Progenitor cell of endocrine pancreas (in vitro differentiated cells): ENCODE measurements at regions not wholly inside any gene's neighbourhood (a gene's known extent, or its start where the extent isn't known, plus 50 kb on each side); places are given as distances from the start of the nearest gene placed in this dataset.
"Not testable (repeated sequence)": the region's sequence is repeated elsewhere in the genome, so short reads cannot be mapped to it uniquely, and the experiment has no call there.

ENCODE experiments used
- DNase-seq: peaks from one replicate; pipeline ENCODE4 v3.0.0; 2021; ENCODE audit warnings: low spot score; ENCODE audit not compliant: unreplicated experiment
- H3K27ac Mint-ChIP-seq: 2 replicates; pipeline ENCODE4 v1.8.0; 2021; ENCODE audit warnings: mild to moderate bottlenecking, moderate library complexity, mixed read lengths
- H3K27me3 Mint-ChIP-seq: 2 replicates; pipeline ENCODE4 v1.8.0; 2021; ENCODE audit warnings: mixed read lengths
- H3K36me3 Mint-ChIP-seq: 2 replicates; pipeline ENCODE4 v1.8.0; 2022; ENCODE audit warnings: mixed read lengths; ENCODE audit not compliant: insufficient read depth
- H3K4me1 Mint-ChIP-seq: 2 replicates; pipeline ENCODE4 v1.8.0; 2021; ENCODE audit warnings: low read depth, mixed read lengths
- H3K4me3 Mint-ChIP-seq: 2 replicates; pipeline ENCODE4 v1.8.0; 2021; ENCODE audit warnings: low read depth, mild to moderate bottlenecking, moderate library complexity, mixed read lengths
- H3K9me3 Mint-ChIP-seq: 2 replicates; pipeline ENCODE4 v1.8.0; 2021; ENCODE audit warnings: low read depth, mixed read lengths
- TF ChIP-seq, protein P1 (sequence below): fragments of 200-600 bp; sonication (generic); IDR thresholded peaks from one replicate; pipeline ENCODE4 v1.5.0; 2021; ENCODE audit warnings: antibody characterized with exemption, mild to moderate bottlenecking; ENCODE audit not compliant: unreplicated experiment

DNA sequence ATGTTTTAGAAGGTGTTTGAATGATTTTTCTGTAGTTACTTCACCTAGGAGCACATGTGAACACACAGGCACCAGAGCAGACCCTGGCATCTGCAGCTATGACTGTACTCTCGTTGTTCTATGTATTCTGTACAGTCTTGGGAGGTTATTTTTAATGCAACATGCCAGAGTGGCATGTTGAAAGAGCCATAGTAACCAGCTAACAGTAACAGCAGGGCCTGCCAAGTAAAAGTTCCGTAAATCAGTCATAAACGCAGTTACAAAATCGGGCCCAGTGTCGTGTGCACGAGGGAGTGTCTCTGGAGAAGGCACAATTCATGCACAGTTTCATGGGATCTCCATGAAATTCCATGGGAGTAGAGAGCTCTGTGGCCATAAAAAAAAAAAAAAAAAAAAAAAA is 108.3 kb upstream of the CDK6 start:
- H3K4me3 Mint-ChIP-seq, result no peak overlapping the region
- H3K27me3 Mint-ChIP-seq, result peaks cover 3% of the 10 kb centered on the region
- H3K36me3 Mint-ChIP-seq, result no peaks in the 10 kb centered on the region
- no peak overlapping the region for H3K27ac Mint-ChIP-seq
- no peak for DNase-seq
- TF ChIP-seq, protein P1, sequence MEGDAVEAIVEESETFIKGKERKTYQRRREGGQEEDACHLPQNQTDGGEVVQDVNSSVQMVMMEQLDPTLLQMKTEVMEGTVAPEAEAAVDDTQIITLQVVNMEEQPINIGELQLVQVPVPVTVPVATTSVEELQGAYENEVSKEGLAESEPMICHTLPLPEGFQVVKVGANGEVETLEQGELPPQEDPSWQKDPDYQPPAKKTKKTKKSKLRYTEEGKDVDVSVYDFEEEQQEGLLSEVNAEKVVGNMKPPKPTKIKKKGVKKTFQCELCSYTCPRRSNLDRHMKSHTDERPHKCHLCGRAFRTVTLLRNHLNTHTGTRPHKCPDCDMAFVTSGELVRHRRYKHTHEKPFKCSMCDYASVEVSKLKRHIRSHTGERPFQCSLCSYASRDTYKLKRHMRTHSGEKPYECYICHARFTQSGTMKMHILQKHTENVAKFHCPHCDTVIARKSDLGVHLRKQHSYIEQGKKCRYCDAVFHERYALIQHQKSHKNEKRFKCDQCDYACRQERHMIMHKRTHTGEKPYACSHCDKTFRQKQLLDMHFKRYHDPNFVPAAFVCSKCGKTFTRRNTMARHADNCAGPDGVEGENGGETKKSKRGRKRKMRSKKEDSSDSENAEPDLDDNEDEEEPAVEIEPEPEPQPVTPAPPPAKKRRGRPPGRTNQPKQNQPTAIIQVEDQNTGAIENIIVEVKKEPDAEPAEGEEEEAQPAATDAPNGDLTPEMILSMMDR, result no peak
- H3K4me1 Mint-ChIP-seq, result no peaks in the 10 kb centered on the region
- no peaks in the 10 kb centered on the region for H3K9me3 Mint-ChIP-seq

DNA sequence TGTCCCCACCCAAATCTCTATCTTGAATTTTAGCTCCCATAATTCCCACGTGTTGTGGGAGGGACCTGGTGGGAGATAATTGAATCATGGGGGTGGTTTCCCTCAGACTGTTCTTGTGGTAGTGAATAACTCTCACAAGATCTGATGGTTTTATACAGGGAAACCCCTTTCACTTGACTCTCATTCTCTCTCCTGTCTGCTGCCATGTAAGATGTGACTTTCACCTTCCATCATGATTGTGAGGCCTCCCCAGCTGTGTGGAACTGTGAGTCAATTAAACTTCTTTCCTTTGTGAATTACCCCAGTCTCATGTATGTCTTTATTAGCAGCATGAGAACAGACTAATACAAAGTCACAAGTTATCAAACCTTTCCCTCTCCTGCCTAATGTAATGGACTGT is 106.3 kb upstream of the CDK6 start:
- not testable (repeated sequence) for H3K27me3 Mint-ChIP-seq, DNase-seq, H3K4me1 Mint-ChIP-seq, H3K36me3 Mint-ChIP-seq, H3K27ac Mint-ChIP-seq, H3K4me3 Mint-ChIP-seq, H3K9me3 Mint-ChIP-seq

DNA sequence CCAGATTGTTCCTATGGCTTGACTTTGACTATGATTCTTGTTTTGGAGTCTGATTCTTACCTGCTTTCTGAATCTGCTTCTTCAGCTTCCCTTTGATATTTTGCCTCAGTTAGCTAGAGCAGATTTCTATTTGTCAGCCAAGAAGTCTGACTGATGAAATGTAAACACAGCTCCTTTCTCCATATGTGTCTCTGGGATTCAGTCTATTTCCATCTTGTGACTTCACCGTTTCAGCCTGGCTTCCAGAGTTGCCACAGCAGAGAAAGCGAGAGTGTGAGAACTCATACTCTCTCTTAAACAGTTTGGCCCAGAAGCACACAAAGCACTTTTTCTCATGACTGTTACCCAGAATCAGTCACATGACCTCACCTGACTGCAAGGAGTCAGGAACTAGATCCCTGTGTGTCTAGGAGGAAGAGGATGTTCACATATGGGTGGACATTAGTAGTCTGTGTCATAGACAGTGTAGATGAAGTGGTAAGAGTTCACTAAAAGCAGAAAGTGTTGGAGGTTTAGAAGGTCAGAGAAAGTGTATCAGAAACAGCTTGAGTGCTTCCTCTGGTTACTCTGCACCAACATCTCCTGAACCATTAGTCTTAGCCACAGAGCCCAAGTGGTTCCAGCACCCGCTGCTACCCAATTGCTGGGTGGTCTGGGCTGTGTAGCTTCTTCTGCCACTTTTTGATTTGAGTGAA is 103.4 kb upstream of the CDK6 start:
- H3K36me3 Mint-ChIP-seq, result no peaks in the 10 kb centered on the region
- H3K4me1 Mint-ChIP-seq, result peaks cover 3% of the 10 kb centered on the region
- H3K4me3 Mint-ChIP-seq, result no peak overlapping the region
- TF ChIP-seq, protein P1, result no peak
- peak overlapping the region; percentile 24 for H3K27ac Mint-ChIP-seq
- DNase-seq, result no peak
- H3K9me3 Mint-ChIP-seq, result peaks cover 3% of the 10 kb centered on the region
- H3K27me3 Mint-ChIP-seq, result no peaks in the 10 kb centered on the region

DNA sequence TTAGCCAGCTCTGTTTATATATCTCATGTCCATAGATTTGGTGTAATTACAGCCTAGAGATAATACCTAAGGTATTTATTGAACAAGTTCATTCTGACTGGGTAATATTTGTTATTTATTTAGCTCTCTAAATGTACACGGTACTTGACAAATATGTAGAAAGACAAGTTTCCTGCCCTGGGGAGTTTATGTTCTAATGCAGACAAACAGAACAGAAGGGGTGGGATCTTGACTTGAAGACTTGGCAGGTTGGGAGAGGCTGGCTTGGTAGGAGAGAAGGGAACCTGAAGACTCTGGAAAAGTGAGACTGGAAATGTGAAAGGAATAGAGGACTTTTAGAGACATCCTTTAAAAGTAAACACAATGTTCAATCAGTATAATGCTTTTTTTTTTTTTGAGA is 97.7 kb upstream of the CDK6 start:
- TF ChIP-seq, protein P1, result no peak
- Mint-ChIP-seq H3K36me3 (no peaks in the 10 kb centered on the region), H3K9me3 (peaks cover 9% of the 10 kb centered on the region), H3K4me1 (peaks cover 8% of the 10 kb centered on the region), H3K27me3 (no peaks in the 10 kb centered on the region), H3K4me3 (no peak overlapping the region), H3K27ac (peak overlapping the region; percentile 7)
- no peak for DNase-seq

DNA sequence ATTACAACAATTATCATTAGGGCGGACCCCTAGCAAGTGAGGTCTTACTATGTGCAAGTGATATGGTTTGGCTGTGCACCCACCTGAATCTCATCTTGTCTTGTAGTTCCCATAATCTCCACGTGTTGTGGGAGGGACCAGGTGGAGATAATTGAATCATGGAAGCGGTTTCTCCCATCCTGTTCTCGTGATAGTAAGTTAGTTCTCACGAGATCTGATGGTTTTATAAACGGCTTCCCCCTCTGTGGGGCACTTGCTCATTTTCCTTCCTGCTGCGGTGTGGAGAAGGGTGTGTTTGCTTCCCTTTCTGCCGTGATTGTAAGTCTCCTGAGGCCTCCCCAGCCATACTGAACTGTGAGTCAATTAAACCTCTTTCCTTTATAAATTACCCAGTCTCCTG is 96.1 kb upstream of the CDK6 start:
- H3K27ac Mint-ChIP-seq, result peak overlapping the region; percentile 13
- TF ChIP-seq, protein P1, result no peak
- H3K27me3 Mint-ChIP-seq, result no peaks in the 10 kb centered on the region
- H3K36me3 Mint-ChIP-seq, result no peaks in the 10 kb centered on the region
- peaks cover 8% of the 10 kb centered on the region for H3K4me1 Mint-ChIP-seq
- peaks cover 9% of the 10 kb centered on the region for H3K9me3 Mint-ChIP-seq
- DNase-seq, result no peak
- no peak overlapping the region for H3K4me3 Mint-ChIP-seq

DNA sequence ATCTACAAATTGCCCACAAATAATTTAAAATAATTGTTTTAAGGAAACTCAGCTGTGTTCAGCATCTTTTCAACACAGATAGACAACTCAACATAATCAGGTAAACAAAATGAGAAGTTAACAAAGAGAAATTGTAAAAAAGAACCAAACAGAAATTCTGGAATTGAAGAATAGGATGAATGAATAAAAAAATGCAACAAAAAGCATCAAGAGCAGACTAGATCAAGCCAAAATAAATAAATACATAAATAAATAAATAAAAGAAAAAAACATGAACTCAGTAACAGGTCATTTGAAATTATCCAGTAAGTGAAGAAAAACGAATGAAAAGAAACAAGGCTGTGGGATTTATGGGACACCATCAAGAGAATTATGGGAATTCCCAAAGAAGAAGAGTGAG is 94.0 kb upstream of the CDK6 start:
- no peaks in the 10 kb centered on the region for H3K27me3 Mint-ChIP-seq
- H3K9me3 Mint-ChIP-seq, result peaks cover 10% of the 10 kb centered on the region
- TF ChIP-seq, protein P1, result no peak
- no peak for DNase-seq
- peaks cover 12% of the 10 kb centered on the region for H3K4me1 Mint-ChIP-seq
- no peak overlapping the region for H3K27ac Mint-ChIP-seq
- H3K4me3 Mint-ChIP-seq, result no peak overlapping the region
- peaks cover under 1% of the 10 kb centered on the region for H3K36me3 Mint-ChIP-seq
